MV-4-11 (cell line): ENCODE measurements at regions not wholly inside any gene's neighbourhood (a gene's known extent, or its start where the extent isn't known, plus 50 kb on each side); places are given as distances from the start of the nearest gene placed in this dataset.
"Not testable (repeated sequence)": the region's sequence is repeated elsewhere in the genome, so short reads cannot be mapped to it uniquely, and the experiment has no call there.

ENCODE experiments used
- DNase-seq: peaks from one replicate; lab custom pipeline; 2025; lab: John Stamatoyannopoulos, UW

DNA sequence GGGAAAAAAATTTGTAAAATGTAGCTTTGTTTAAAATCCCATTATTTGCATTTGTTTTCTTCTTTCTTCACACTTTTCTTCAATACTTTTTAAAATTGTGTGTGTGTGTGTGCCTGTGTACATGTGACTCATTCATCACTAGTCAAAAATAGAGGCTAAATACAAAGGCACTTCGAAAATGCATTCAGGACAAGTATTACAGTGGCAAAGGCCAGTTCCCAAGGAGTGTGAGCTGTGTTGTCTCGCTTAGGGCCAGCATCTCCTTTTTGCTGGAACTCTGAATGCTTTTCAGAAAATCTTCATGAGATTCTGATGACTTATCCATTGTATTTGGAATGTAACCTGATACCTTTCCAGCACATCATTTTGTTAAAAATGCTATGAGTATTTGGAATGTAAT is 288.5 kb upstream of the CNR1 start:
- no peak for DNase-seq

DNA sequence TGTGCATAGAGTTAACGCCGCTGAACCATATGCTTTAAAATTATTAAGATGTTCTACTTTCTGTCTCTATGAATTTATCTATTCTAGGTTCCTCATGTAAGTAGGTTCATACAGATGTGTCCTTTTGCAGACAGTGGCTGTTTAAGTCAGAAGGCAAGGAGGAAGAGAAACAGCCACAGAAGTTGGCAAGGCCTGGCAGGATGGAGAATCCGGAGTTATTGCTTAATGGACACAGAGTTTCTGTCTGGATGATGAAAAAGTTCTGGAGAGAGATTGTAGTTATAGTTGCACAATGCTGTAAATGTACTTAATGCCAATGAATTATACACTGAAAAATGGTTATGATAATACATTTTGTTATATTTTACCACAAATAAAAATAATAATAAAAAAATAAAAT is 283.6 kb upstream of the CNR1 start:
- DNase-seq = peak; percentile 97

- peak; percentile 28 for DNase-seq
Observed at GRCh38 chr6:88445188-88445965, 279.2 kb upstream of the CNR1 start.

- no peak for DNase-seq
Observed at GRCh38 chr6:88443554-88443953, 277.4 kb upstream of the CNR1 start.

GRCh38 chr6:88442737-88443136 is 276.6 kb upstream of the CNR1 start:
- DNase-seq = peak; percentile 75

DNA sequence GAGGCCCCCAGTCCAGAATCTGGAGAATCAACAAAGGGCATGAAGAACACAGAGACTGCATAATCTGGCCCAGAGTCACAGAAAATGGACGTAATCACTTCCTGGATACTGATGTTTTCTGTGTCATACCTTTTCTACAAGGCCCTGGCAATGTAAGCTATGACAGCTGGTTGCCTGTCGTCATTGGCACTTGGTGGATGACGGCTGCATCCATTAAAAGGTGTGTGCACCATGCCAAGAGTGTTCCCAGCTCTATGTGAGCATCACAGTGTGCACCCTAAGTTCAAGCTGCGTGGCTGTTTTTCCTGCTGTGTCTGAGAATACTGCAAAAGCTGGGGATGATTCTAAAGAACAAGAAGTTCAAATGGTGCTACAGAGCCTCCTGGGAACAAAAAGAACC is 275.2 kb upstream of the CNR1 start:
- DNase-seq = no peak

- no peak for DNase-seq
Observed at GRCh38 chr6:88428068-88428467, 261.9 kb upstream of the CNR1 start.

DNA sequence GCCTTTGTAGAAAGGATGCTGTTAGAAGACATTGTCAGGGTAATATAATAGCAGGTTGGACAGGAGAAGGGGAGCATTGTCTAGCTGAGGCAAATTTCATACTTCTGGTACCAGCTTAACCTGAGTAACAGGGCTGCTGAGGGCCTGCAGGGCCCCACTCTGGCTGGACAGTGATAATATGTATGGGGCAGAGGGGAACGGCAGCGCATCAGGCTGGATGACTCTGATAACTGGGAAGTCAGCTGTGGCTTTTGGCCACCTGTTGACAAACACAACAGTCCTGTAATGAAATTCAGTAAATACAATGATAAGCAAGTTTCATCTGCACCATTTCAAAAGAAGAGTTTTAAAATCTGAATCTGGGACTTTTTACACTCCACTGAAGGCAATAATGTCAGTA is 259.9 kb upstream of the CNR1 start:
- no peak for DNase-seq

GRCh38 chr6:88422831-88423230 is 256.7 kb upstream of the CNR1 start:
- no peak for DNase-seq

DNA sequence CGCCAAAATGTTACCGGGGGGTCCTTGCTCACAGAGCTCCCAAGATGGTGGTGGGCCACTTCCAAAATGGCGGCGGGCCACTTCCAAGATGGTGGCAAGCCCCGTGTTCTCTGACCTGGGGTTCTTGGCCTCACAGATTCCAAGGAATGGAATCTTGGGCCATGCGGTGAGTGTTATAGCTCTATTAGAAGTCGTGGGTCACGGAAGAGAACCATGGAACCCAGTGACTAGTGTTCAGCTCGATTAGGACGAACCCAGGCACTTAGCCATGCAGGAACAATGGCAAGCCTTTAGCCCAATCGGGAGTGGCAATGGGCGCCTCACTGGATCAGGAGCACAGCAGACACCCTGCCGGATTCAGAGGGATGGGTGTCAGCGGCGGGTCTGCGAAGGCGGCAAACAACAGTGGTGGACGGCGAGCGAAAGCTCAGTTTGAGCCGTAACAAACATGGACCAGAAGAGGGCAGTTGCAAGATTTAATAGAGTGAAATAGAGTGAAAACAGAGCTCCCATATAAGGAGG is 254.9 kb upstream of the CNR1 start:
- DNase-seq = not testable (repeated sequence)

DNA sequence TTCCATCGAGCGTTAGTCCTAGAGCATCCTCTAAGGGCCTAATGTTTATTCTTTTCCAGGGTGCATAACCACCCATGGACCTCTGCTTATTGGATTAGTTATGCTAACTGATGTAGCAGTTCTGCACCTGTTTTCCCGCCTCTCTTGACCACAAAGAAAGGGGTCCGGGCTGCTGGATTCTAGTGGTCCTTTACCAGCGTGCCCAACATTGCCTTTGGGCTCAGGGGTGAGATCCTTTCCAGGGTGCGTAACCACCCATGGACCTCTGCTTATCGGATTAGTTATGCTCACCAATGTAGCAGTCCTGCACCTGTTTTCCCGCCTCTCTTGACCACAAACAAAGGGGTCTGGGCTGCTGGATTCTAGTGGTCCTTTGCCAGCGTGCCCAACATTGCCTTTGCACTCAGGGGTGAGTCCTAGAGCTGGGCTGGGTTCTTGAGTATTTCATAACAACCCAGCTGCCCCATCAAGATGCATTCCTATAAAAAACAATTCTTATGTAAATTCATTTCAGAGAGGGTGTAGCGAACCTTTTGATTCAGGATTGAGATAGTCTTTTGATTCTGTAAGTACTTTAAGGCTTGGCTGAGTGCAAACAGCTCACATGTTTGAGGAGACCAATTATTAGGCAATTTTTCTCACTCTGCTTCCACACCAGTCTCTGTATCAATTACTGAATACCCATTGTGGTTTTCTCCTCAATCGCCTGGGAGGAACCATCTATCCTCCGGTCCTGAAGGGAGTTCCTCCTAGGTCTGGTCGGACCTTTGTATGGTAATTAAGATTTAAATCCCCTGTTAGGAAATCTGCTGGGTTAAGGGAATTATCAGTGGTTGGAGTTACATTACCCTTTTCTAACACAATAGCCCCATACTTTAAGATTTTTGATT is 253.0 kb upstream of the CNR1 start:
- peak; percentile 42 for DNase-seq

- not testable (repeated sequence) for DNase-seq
Observed at GRCh38 chr6:88417361-88417760, 251.2 kb upstream of the CNR1 start.

- no peak for DNase-seq
Observed at GRCh38 chr6:88413459-88413858, 247.3 kb upstream of the CNR1 start.

DNA sequence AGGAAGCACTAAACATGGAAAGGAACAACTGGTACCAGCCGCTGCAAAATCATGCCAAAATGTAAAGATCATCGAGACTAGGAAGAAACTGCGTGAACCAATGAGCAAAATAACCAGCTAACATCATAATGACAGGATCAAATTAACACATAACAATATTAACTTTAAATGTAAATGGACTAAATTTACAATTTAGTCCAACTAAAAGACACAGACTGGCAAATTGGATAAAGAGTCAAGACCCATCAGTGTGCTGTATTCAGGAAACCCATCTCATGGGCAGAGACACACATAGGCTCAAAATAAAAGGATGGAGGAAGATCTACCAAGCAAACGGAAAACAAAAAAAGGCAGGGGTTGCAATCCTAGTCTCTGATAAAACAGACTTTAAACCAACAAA is 242.2 kb upstream of the CNR1 start:
- DNase-seq = not testable (repeated sequence)

DNA sequence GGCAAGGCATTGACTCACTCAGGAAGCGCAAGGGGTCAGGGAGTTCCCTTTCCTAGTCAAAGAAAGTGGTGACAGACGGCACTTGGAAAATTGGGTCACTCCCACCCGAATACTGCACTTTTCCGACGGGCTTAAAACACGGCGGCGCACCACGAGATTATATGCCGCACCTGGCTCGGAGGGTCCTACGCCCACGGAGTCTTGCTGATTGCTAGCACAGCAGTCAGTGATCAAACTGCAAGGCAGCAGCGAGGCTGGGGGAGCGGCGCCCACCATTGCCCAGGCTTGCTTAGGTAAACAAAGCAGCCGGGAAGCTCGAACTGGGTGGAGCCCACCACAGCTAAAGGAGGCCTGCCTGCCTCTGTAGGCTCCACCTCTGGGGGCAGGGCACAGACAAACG is 240.5 kb upstream of the CNR1 start:
- not testable (repeated sequence) for DNase-seq

- DNase-seq = no peak
Observed at GRCh38 chr6:88403486-88403885, 237.3 kb upstream of the CNR1 start.

DNA sequence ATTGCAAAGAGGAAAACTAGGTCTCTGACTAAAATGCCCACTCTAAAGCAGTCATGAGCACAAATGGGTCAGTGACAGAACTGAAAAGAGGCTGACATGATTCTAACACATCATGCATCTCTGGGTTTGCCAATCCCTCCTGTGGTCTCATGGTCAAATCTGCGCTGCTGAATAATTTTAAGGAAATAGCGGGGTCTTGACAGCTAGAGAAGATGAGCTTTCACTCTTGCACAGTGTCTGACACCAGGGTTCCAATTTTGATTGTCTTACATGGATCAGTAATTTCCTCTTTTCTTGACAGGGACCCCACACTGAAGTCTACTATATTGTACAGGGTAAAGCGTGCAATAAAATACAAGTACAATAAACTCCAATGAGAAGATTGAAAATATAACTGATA is 236.8 kb upstream of the CNR1 start:
- DNase-seq = no peak

DNA sequence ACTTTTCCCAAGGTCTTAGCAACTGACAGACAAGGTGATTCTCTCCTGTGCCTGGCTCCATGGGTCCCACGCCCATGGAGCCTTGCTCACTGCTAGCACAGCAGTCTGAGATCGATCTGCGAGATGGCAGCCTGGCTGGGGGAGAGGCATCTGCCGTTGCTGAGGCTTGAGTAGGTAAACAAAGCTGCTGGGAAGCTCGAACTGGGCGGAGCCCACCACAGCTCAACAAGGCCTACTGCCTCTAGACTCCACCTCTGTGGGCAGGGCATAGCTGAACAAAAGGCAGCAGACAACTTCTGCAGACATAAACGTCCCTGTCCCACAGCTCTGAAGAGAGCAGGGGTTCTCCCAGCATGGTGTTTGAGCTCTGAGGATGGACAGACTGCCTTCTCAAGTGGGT is 224.9 kb upstream of the CNR1 start:
- not testable (repeated sequence) for DNase-seq

- DNase-seq = no peak
Observed at GRCh38 chr6:88388589-88388988, 222.4 kb upstream of the CNR1 start.

DNA sequence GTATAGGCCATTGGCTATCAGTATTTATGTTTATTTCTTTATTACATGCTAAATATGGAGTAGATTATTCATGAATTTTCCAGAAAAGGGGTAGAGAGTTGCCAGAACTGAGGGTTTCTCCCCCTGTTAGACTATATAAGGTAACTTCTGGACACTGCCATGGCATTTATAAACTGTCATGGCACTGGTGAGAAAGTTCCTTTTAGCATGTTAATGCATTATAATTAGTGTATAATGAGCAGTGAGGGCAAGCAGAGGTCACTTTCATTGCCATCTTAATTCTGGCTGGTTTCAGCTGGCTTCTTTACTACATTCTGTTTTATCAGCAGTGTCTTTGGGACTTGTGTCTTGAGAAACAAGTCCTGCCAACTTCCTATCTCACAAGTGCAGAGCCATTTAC is 220.0 kb upstream of the CNR1 start:
- DNase-seq = no peak

DNA sequence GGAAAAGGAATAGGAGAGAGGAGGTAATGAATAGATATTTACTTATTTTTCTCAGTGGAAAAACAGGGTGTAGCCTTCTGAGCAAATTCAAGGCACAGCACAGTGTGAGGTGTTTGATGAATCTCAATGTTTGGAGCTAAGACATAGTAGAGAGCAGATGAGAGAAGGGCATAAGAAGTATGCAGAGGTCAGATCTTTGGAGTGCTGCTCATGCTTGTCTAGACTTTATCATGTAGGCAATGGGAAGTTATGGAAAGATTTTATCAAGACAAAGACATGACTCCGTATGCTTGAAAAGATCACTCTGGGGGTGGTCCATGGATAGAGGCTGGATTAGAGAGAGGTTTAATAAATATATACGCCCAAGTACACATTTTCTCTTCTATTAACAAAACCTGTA is 217.0 kb upstream of the CNR1 start:
- no peak for DNase-seq

DNA sequence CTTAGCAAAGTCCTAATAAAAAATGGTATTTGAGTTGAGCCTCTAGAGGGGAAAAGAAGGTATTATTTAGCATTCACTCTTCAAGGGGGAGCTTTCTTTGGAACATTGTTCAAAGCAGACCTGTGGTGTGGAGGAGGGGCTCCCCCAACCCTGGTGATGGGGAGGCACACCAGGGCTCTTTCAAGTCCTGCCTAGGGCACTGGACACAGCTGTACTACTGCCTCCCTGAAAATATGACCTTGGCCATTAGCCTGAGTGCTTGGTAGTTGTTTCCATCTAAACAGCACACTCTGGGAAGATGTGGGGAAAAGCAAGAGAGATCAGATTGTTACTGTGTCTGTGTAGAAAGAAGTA is 215.1 kb upstream of the CNR1 start:
- no peak for DNase-seq

DNA sequence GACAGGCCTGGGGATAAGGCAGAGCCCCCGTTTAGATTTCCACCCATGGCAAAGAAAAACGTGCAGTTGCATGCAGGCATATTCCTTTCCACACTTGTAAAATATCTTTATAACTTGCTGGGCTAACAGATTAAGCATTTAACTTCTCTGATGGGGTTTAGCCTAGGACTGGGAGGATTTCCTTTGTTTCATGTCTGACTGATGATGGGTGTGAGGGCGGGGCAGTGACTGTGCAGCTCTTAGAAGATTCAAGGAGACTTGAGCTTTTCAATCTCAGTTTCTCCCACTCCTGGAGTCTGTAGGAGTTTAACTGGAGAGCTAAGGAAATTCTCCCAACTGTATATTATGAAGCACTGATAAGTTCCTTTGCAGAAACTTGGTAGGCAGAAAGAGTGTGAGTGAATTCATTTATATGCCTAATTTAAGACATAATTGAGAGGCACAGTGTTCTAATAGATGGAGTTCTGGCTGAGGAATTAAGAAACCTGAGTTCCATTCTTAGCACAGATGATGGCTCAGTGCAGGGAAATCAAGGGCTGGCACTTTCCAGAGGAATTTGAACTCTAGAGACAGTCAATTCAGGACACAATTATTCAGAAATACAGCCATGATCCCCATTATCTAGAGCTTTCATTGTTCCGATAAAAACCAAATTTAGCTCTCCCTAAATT is 214.6 kb upstream of the CNR1 start:
- DNase-seq = no peak
